Activated T-cell treated with anti-CD3 and anti-CD28 coated beads, Interleukin-2, amount 50 U/mL, for 72 hours (primary cell): ENCODE measurements at regions not wholly inside any gene's neighbourhood (a gene's known extent, or its start where the extent isn't known, plus 50 kb on each side); places are given as distances from the start of the nearest gene placed in this dataset.
A peak's percentile ranks its signal among the peaks of the same experiment; 100 is the strongest.

ENCODE experiments used
- ATAC-seq, 2 donors: fragments of 150-1000 bp; cut with Tn5 transposase; replicated peaks in 1 of 2; 2 replicates each; pipeline ENCODE4 v1.10.0; 2021; ENCODE audit warnings: moderate library complexity in 2 of 2, mild to moderate bottlenecking in 1 of 2
- DNase-seq, 2 donors: peaks; one replicate each; pipeline ENCODE4 v3.0.0; 2021 to 2022; ENCODE audit warnings: mixed read lengths in 1 of 2
- H3K27ac Mint-ChIP-seq: one replicate; pipeline ENCODE4 v1.8.0; 2022; ENCODE audit warnings: mild to moderate bottlenecking, moderate library complexity, mixed read lengths
- H3K27me3 Mint-ChIP-seq: one replicate; pipeline ENCODE4 v1.8.0; 2022; ENCODE audit warnings: low read depth, mixed read lengths
- H3K36me3 Mint-ChIP-seq, 2 donors: one replicate each; pipeline ENCODE4 v1.8.0; 2022; ENCODE audit warnings: mixed read lengths in 2 of 2, mild to moderate bottlenecking in 1 of 2; ENCODE audit not compliant: insufficient read depth in 2 of 2
- H3K4me1 Mint-ChIP-seq: one replicate; pipeline ENCODE4 v1.8.0; 2022; ENCODE audit warnings: low read depth, mixed read lengths
- H3K4me3 Mint-ChIP-seq, 2 donors: one replicate each; pipeline ENCODE4 v1.8.0; 2022; ENCODE audit warnings: mild to moderate bottlenecking in 2 of 2, mixed read lengths in 2 of 2, moderate library complexity in 2 of 2
- H3K9me3 Mint-ChIP-seq, 2 donors: one replicate each; pipeline ENCODE4 v1.8.0; 2022; ENCODE audit warnings: mixed read lengths in 2 of 2

DNA sequence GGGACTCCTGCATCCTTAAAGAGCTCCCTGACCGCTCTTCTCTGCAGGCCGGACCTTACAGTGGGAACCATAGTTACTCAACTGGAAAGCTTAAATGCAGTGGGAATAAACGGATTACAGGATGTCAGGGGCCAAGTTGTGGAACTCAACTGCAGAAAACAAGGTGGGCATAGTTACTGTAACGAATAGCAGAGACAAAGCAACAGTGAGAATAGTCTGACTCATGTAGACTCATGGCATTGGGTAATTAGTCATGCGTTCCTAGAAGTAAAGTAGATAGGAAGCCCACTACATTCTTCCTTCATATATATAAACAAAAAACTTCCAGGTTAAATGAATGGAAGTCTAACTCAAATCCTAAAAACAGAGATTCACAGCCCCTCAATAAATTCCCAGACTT lies 95.5 kb upstream of the CHRNA7 start:
- H3K4me3 Mint-ChIP-seq, result no peak overlapping the region
- no peak overlapping the region for H3K27ac Mint-ChIP-seq
- no peaks in the 10 kb centered on the region for H3K9me3 Mint-ChIP-seq
- no peak for DNase-seq
- peak; percentile 52 to 69 for ATAC-seq
- H3K27me3 Mint-ChIP-seq, result peaks cover 21% of the 10 kb centered on the region
- H3K4me1 Mint-ChIP-seq, result peaks cover 17% of the 10 kb centered on the region
- no peaks in the 10 kb centered on the region for H3K36me3 Mint-ChIP-seq

DNA sequence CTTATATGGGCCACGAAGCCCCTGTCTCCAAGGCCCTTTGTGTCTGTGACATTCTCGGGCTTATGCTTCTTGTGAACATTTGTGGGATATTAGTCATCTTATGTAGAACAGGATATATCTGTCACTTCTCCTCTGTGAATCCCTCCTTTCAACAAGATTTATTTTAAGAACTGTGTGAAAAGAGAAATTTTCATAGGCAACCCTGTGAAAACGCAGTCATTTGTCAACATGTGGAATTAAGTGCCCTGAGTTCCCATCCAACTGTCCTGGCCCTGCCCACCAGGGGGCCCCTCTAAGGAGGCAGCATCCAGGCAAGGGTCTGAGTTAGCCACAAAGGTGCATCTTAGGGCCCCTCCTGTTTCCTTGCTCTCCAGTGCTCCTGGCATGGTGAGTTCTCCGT lies 76.8 kb upstream of the CHRNA7 start:
- H3K27ac Mint-ChIP-seq, result no peak overlapping the region
- H3K9me3 Mint-ChIP-seq, result peaks cover 2 to 4% of the 10 kb centered on the region in 2 donors
- ATAC-seq (no peak), DNase-seq (no peak)
- peaks cover 3 to 4% of the 10 kb centered on the region in 2 donors for H3K36me3 Mint-ChIP-seq
- H3K4me3 Mint-ChIP-seq, result no peak overlapping the region
- H3K4me1 Mint-ChIP-seq, result no peaks in the 10 kb centered on the region
- H3K27me3 Mint-ChIP-seq, result peaks cover 13% of the 10 kb centered on the region

DNA sequence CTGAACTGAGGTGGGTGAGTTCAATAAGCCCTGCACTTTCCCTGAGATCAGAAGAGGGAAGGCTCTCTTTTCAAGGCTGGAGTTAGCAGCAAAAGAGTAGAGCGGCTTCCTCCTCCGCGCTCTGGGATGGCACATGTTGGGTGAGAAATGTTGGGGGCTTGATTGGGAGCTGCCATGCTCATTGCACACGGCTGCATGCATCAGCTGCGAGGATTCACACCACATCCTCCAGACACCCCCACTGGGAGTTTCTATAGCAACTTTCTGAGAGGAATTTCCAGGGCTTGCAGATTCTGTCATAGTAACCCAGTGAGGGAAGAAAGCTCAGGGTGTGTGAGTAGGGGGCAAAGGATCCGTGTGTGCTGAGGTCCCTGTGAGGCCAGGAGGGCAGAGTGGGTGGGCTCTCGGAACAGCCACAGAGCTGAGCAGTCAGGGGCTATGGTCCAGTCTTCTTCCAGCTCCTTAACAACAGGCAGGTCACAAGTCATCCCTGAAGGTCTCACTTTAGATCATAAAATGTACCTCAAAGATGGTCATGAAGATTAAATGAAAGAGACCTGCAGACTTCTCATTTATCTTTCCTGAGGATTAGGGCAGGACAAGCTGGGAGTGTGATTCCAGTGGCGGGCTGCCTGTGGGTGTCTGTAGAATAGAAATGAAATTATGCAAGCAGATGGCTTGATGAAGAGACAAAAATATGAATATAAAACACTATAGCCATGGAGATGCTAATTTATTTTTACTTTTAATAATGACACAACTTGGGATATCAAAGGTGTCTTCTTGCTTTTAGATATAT lies 75.7 kb upstream of the CHRNA7 start:
- DNase-seq, result no peak
- no peaks in the 10 kb centered on the region for H3K4me1 Mint-ChIP-seq
- H3K36me3 Mint-ChIP-seq, result peaks cover 3 to 13% of the 10 kb centered on the region in 2 donors
- H3K27ac Mint-ChIP-seq, result no peak overlapping the region
- no peak for ATAC-seq
- peaks cover 13% of the 10 kb centered on the region for H3K27me3 Mint-ChIP-seq
- H3K4me3 Mint-ChIP-seq, result no peak overlapping the region
- H3K9me3 Mint-ChIP-seq, result peaks cover 5 to 14% of the 10 kb centered on the region in 2 donors

DNA sequence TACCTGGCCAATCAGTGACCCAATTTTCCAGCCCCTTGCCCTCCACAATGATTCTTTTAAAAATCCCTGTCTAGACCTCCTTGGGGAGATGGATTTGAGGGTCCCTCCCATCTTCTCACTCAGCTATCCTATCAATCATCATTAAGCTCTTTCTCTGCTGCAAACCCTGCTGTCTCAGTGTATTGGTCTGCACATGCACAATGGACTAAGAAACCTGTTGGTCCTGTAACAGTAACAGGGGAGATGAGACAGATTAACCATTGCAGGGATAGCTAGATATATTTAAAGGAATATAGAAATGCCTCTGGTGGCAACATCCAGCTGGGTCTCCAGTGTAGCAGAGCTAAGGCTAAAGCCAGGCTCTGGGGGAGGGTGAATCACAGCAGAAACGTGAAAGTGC lies 74.6 kb upstream of the CHRNA7 start:
- DNase-seq (no peak), ATAC-seq (no peak)
- Mint-ChIP-seq H3K36me3 (peaks cover 3 to 13% of the 10 kb centered on the region in 2 donors), H3K4me1 (no peaks in the 10 kb centered on the region), H3K4me3 (no peak overlapping the region), H3K27ac (no peak overlapping the region), H3K9me3 (peaks cover 5 to 15% of the 10 kb centered on the region in 2 donors), H3K27me3 (peaks cover 13% of the 10 kb centered on the region)

DNA sequence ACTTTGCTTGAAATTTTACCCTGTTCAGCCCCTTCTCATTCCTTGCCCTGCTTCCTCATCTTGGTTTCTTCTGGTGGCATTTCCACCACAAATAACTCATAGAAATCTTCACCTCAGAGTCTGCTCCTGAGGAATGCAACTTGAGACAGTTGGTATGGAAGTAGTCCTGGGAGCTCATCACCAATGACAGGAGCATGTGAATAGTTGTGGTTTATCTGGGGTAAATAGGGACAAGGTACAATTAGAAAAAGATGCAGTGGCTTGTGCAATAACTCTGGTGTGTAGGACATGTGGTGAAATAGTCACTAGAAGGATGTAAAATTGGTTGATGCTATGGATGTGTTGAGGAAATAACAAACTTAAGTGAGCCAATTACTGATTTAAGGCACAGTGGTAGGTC lies 72.7 kb upstream of the CHRNA7 start:
- H3K27ac Mint-ChIP-seq, result no peak overlapping the region
- peaks cover 13% of the 10 kb centered on the region for H3K27me3 Mint-ChIP-seq
- no peaks in the 10 kb centered on the region for H3K4me1 Mint-ChIP-seq
- H3K36me3 Mint-ChIP-seq, result peaks cover 3 to 13% of the 10 kb centered on the region in 2 donors
- no peak for DNase-seq
- H3K4me3 Mint-ChIP-seq, result no peak overlapping the region
- peaks cover 7 to 15% of the 10 kb centered on the region in 2 donors for H3K9me3 Mint-ChIP-seq
- ATAC-seq, result no peak

DNA sequence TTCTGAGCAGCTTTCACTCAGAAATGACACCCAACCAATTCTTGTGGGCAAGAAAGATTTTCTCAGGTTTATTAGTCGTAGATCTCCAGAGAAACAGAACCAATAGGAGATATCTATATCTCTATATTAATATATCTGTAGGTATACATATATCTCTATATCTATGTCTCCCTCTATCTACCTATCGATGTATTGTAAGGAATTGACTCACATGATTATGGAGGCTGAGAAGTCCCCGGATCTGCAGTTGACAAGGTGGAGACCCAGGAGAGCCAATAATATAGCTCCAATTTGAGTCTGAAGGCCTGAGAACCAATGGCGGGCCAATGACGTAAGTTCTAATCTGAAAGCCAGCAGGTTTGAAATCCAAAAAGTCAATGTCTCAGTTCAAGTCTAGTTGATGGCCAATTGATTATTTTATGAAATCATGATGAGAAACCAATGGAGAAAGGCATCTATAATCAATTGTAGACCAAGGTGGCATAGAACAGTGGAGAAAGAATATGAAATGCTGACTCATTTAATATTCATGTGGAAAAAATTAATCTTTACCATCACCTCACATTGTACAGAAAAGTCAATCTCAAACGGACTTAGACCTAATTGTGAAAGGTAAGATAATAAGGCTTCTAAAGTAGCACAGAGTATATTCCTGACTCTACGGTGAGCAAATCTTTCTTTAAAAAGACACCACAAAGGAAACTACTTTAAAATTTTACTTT lies 65.6 kb upstream of the CHRNA7 start:
- no peak overlapping the region for H3K4me3 Mint-ChIP-seq
- H3K9me3 Mint-ChIP-seq, result peaks cover 0 to 2% of the 10 kb centered on the region in 2 donors

DNA sequence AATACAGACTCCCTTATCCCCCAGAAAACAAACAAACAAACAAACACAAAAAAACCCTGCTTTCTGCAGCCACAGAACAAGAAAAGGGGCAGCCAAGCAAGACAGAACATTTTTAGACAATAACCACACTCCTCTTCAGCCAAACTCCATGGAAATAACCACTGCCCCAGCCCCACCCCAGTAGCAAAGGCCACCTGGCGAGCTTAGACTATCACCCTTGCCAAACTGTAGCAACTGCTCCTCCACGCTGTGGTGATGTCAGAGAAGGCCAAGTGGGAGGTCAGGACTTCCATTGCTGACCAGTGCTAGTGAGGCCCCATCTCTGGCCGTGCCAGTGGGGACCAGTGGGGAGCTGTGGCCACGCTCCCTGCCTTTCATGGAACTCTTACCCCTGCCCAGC lies 60.3 kb upstream of the CHRNA7 start:
- ATAC-seq (no peak), DNase-seq (no peak)
- Mint-ChIP-seq H3K27ac (no peak overlapping the region), H3K36me3 (no peaks in the 10 kb centered on the region), H3K27me3 (peaks cover 19% of the 10 kb centered on the region), H3K9me3 (no peaks in the 10 kb centered on the region), H3K4me3 (no peak overlapping the region), H3K4me1 (peaks cover 3% of the 10 kb centered on the region)

More for the DNA sequence above, 65.6 kb upstream of the CHRNA7 start:
- Mint-ChIP-seq H3K27ac (no peak overlapping the region), H3K27me3 (peaks cover 22% of the 10 kb centered on the region), H3K36me3 (no peaks in the 10 kb centered on the region), H3K4me1 (no peaks in the 10 kb centered on the region)
- DNase-seq (no peak), ATAC-seq (no peak)

DNA sequence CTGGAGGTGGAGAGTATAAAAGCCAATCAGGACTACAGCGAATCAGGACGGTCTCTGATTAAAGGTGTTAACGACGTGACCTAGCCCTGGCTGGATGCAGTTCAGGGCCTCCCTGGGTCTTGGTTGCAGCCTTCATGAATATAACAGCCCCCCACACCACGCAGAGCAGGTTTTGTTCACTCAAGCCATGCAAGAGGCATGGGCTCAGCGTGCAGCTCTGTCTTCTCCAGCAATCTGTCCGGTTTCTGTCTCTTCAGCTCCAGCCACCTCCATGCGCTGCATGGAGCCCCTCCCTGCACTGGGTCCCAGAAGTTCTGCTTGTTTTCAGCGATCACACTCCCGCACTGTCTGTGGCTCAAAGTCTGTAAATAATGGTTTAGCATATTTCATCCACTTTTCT lies 57.1 kb upstream of the CHRNA7 start:
- no peak for ATAC-seq
- Mint-ChIP-seq H3K4me3 (no peak overlapping the region), H3K36me3 (no peaks in the 10 kb centered on the region), H3K27me3 (peaks cover 33% of the 10 kb centered on the region), H3K9me3 (no peaks in the 10 kb centered on the region), H3K27ac (no peak overlapping the region), H3K4me1 (peaks cover 17% of the 10 kb centered on the region)
- DNase-seq, result no peak

DNA sequence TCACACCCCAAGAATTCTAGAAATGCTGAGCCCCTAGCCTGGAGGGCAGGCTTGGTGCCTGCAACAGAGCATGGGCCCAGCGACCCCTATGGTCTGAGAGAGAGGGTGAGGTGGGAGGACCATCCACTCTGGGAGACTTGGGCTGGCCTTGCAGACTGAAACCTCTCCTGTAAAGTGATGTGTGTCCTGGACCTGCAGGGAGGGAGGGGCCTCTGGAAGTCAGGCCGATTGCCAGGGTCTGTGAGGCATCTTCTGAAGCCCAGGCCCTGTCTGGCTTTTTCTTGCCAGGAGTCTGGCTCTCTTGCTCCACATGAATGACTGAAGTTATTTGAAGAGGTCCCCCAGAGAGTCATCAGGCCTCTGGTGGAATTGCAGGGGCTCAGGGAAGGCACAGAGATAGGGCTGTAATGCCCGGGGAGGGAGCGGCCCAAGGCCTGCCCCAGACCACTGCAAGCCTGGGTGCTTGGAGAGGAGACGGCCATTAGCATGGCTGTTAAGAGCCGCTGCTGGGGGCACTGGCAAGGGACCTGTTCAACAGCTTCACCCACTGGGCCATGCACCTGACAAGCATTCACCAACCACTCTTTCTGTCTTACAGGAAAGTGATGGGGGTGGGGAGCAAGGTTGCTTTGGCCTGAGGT lies 56.0 kb upstream of the CHRNA7 start:
- no peak for ATAC-seq
- Mint-ChIP-seq H3K27me3 (peaks cover 40% of the 10 kb centered on the region), H3K27ac (no peak overlapping the region), H3K9me3 (no peaks in the 10 kb centered on the region), H3K4me3 (no peak overlapping the region), H3K4me1 (peaks cover 17% of the 10 kb centered on the region), H3K36me3 (no peaks in the 10 kb centered on the region)
- DNase-seq, result no peak

DNA sequence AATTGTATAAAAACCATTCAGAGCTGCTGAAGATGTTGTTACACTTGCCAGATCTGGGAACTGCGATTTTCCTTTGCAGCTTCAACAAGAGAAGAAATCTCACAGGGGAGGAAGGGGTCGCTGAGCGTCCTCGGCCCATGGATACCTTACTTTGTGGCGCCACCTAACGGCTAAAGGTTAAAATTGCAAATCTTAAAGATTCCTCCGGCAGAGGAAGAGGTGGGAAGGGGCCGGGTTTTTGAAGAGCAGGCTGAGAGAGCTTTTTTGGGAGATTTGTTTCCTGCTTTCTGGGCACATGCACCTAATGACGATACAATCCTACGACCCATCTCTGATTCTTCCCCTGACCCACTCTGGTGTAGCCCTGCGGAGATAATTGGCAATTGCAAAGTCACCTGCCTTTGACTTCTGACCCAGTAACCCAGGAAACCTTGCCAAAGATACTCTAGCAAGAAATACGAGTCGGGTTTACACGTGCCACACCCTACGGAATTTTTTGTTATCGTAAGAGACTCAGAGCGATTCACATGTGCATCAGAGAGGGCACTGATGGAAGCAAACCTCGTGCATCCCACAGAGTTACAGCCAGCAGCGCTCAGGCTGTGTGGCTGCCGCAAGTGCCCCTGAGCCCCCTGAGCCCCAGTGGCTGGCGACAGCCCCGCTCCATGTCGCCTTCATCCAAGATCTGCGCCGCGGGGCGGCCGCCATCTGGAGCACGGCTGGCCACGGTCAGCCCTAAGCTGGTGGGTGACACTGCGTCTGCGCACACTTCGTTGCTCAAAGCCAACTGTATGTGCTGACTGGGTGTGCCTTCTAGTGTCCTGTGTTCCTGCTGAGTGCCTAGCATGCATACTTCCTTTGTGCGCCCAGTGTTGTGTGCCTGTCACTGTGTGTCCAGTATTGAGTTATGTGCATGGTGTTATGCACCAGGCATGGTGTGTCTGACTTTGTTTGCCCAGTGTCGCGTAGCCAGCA lies 55.2 kb upstream of the CHRNA7 start:
- ATAC-seq, result no peak
- Mint-ChIP-seq H3K4me3 (peak overlapping the region; percentile 31 to 47), H3K4me1 (peaks cover 17% of the 10 kb centered on the region), H3K27me3 (peaks cover 40% of the 10 kb centered on the region), H3K27ac (no peak overlapping the region), H3K9me3 (no peaks in the 10 kb centered on the region), H3K36me3 (no peaks in the 10 kb centered on the region)
- DNase-seq, result peak; percentile 40 to 54

DNA sequence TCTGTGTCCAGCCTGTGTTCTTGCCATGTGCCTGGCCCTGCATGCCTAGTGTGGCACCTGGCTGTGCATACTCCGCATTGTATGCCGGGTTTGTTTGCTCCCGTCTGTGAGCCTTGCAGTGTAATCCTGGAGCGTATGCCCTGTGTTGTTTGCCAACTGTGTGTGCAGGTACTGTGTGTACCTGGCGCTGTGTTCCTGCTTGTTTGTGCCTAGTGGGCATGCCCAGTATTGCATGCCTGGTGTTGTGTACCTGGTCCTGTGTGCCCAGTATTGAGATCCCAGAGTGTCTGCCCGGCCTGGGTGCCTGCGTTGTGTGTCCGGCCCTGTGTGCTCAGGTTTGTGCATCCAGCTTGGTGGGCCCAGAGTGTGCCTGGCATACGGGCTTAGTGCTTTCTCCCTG lies 54.5 kb upstream of the CHRNA7 start:
- peak in 1 of 2 donors; percentile 41 for ATAC-seq
- Mint-ChIP-seq H3K36me3 (no peaks in the 10 kb centered on the region), H3K9me3 (no peaks in the 10 kb centered on the region), H3K27ac (no peak overlapping the region), H3K27me3 (peaks cover 40% of the 10 kb centered on the region), H3K4me3 (peak overlapping the region in 1 of 2 donors; percentile 22), H3K4me1 (peaks cover 17% of the 10 kb centered on the region)
- DNase-seq, result peak in 1 of 2 donors; percentile 20

DNA sequence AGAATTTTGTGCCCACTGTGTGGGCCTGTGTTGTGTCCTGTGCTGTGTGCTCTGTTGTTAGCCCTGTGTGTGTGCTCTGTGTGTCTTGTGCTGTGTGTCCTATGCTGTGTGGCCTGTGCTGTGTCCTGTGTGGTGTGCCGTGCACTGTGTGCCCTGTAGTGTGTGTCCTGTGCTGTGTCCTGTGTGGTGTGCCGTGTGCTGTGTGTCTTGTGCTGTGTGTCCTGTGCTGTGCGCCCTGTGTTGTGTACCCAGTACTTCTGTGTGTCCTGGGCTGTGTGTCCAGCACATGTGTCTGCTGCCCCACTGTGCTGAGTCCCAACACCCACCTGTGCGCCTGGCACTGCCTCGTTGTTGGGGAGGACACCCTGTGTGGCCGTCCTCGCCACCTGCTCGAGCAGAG lies 53.2 kb upstream of the CHRNA7 start:
- no peak for ATAC-seq
- Mint-ChIP-seq H3K36me3 (no peaks in the 10 kb centered on the region), H3K27me3 (peaks cover 40% of the 10 kb centered on the region), H3K27ac (no peak overlapping the region), H3K4me3 (no peak overlapping the region), H3K4me1 (peaks cover 17% of the 10 kb centered on the region), H3K9me3 (no peaks in the 10 kb centered on the region)
- DNase-seq, result no peak
